ENCODE measurements at regions not wholly inside any gene's neighbourhood (a gene's known extent, or its start where the extent isn't known, plus 50 kb on each side); places are given as distances from the start of the nearest gene placed in this dataset.

DNA sequence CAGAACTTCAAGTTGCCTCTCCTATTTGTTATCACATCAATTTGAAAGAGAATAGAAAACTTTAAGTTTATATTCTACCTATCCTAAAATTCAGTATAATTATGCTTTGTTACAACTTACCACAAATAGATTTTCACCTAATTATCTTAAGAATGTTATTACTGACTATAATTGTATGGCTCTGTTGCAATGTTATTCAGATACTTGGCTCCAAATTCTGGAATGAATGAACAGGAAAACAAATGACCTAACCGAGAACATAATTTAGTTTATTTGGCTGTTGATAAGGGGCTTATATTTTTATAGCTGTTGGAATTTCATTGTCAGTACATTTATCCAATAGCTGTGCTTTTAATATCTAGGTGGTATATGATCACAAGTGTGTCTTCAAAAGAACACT, 173.2 kb upstream of the GULP1 start:
- Mint-ChIP-seq H3K4me1 (ENCODE audit: low read depth, unreplicated experiment) (no peaks in the 10 kb centered on the region), H3K27ac (ENCODE audit: unreplicated experiment) (no peak overlapping the region), H3K27me3 (ENCODE audit: insufficient read depth, unreplicated experiment) (peaks cover 4% of the 10 kb centered on the region), H3K36me3 (ENCODE audit: insufficient read depth, unreplicated experiment) (peaks cover 6% of the 10 kb centered on the region), H3K9me3 (ENCODE audit: unreplicated experiment) (no peaks in the 10 kb centered on the region), H3K4me3 (ENCODE audit: unreplicated experiment) (no peak overlapping the region)
- TF ChIP-seq, protein P1, sequence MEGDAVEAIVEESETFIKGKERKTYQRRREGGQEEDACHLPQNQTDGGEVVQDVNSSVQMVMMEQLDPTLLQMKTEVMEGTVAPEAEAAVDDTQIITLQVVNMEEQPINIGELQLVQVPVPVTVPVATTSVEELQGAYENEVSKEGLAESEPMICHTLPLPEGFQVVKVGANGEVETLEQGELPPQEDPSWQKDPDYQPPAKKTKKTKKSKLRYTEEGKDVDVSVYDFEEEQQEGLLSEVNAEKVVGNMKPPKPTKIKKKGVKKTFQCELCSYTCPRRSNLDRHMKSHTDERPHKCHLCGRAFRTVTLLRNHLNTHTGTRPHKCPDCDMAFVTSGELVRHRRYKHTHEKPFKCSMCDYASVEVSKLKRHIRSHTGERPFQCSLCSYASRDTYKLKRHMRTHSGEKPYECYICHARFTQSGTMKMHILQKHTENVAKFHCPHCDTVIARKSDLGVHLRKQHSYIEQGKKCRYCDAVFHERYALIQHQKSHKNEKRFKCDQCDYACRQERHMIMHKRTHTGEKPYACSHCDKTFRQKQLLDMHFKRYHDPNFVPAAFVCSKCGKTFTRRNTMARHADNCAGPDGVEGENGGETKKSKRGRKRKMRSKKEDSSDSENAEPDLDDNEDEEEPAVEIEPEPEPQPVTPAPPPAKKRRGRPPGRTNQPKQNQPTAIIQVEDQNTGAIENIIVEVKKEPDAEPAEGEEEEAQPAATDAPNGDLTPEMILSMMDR (IDR thresholded peaks at IDR 0.05; ENCODE audit: insufficient read depth in 1 of 2, low read depth in 1 of 2, low read length in 1 of 2, severe bottlenecking in 1 of 2, unreplicated experiment in 1 of 2), result no peak
- no TSS peak for BruUV-seq (replicated peaks)
- Histone ChIP-seq H3K9me3 (no peaks in the 10 kb centered on the region), H3K27me3 (replicated peaks; ENCODE audit: control insufficient read depth, insufficient read depth, low read length) (no peaks in the 10 kb centered on the region), H3K36me3 (ENCODE audit: control insufficient read depth, insufficient read depth, low read length) (no peaks in the 10 kb centered on the region), H3K4me3 (ENCODE audit: low read depth, low read length) (no peak overlapping the region), H3K4me1 (no peaks in the 10 kb centered on the region)
- ChIA-PET POLR2A (no interaction called here), CTCF (no interaction called here)
- intact Hi-C loops (cut with micrococcal nuclease; ENCODE audit: unreplicated experiment), result no loop called here
- no peak for DNase-seq

DNA sequence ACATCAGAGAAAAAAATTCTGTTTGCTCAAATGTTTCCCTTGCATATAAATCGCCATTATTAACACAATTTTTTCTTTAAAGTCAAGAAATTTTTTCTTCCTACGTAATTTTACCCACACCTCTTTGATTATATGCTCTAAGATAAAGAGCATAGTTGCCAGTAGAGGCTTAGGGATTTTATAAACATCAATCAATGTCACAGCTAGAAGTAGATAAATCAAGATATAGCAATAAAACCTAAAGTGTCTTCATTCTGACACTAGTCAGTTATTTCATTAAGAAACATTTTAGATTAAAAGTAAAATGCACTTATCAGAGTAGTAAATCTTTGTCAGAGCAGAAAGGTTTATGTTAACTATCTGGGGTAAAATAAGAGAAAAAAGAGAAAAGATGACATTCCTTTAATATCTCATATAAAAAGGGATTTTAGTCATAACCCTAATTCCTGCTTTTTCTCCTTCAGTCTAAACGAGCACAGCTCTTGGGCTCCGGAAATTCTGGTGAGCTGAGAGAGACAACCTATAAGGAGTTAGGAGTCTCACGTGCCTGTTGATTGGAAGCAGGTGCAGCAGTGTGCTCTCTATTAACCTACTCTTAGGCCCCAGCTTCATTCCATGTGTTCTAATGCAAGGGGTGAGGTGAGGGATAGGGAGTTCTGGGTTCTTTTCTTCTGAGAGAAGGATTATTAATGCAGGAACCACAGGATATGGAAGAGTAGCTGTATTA, 172.4 kb upstream of the GULP1 start:
- Histone ChIP-seq H3K4me3 (ENCODE audit: low read depth, low read length) (no peak overlapping the region), H3K9me3 (no peaks in the 10 kb centered on the region), H3K36me3 (ENCODE audit: control insufficient read depth, insufficient read depth, low read length) (no peaks in the 10 kb centered on the region), H3K4me1 (no peaks in the 10 kb centered on the region), H3K27me3 (replicated peaks; ENCODE audit: control insufficient read depth, insufficient read depth, low read length) (no peaks in the 10 kb centered on the region)
- H3K4me1 Mint-ChIP-seq (ENCODE audit: low read depth, unreplicated experiment), result no peaks in the 10 kb centered on the region
- no peaks in the 10 kb centered on the region for H3K9me3 Mint-ChIP-seq (ENCODE audit: unreplicated experiment)
- intact Hi-C loops (cut with micrococcal nuclease; ENCODE audit: unreplicated experiment), result no loop called here
- H3K36me3 Mint-ChIP-seq (ENCODE audit: insufficient read depth, unreplicated experiment), result peaks cover 6% of the 10 kb centered on the region
- no peak overlapping the region for H3K4me3 Mint-ChIP-seq (ENCODE audit: unreplicated experiment)
- no peak overlapping the region for H3K27ac Mint-ChIP-seq (ENCODE audit: unreplicated experiment)
- H3K27me3 Mint-ChIP-seq (ENCODE audit: insufficient read depth, unreplicated experiment), result peaks cover 4% of the 10 kb centered on the region
- POLR2A ChIA-PET, result no interaction called here
- no TSS peak for BruUV-seq (replicated peaks)
- CTCF ChIA-PET, result no interaction called here
- no peak for DNase-seq
- TF ChIP-seq, protein P1 (IDR thresholded peaks at IDR 0.05; ENCODE audit: insufficient read depth in 1 of 2, low read depth in 1 of 2, low read length in 1 of 2, severe bottlenecking in 1 of 2, unreplicated experiment in 1 of 2), result no peak

DNA sequence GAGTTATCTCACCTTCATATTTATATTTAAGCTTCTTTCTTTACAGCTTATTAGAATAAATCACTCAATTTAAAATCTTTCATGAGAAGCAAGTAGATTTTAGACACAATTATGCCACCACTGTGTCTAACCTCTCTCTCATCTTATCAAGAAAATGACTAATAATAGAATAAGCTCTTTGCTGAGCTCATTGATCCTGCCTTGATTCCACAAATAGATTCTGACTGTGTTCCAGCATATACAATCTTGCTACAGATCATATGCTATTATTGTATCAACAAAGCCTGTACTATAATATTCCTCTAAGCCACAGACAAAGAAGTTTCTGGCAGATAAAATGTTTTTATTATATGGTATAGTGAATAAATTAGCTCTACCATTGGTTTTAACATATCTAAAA, 168.7 kb upstream of the GULP1 start:
- Histone ChIP-seq H3K4me3 (ENCODE audit: low read depth, low read length) (no peak overlapping the region), H3K4me1 (no peaks in the 10 kb centered on the region), H3K36me3 (ENCODE audit: control insufficient read depth, insufficient read depth, low read length) (no peaks in the 10 kb centered on the region), H3K27me3 (replicated peaks; ENCODE audit: control insufficient read depth, insufficient read depth, low read length) (no peaks in the 10 kb centered on the region), H3K9me3 (no peaks in the 10 kb centered on the region)
- H3K27ac Mint-ChIP-seq (ENCODE audit: unreplicated experiment), result no peak overlapping the region
- H3K4me1 Mint-ChIP-seq (ENCODE audit: low read depth, unreplicated experiment), result no peaks in the 10 kb centered on the region
- peaks cover 6% of the 10 kb centered on the region for H3K36me3 Mint-ChIP-seq (ENCODE audit: insufficient read depth, unreplicated experiment)
- H3K27me3 Mint-ChIP-seq (ENCODE audit: insufficient read depth, unreplicated experiment), result peaks cover 4% of the 10 kb centered on the region
- intact Hi-C loops (cut with micrococcal nuclease; ENCODE audit: unreplicated experiment), result no loop called here
- no peaks in the 10 kb centered on the region for H3K9me3 Mint-ChIP-seq (ENCODE audit: unreplicated experiment)
- POLR2A ChIA-PET, result no interaction called here
- TF ChIP-seq, protein P1 (IDR thresholded peaks at IDR 0.05; ENCODE audit: insufficient read depth in 1 of 2, low read depth in 1 of 2, low read length in 1 of 2, severe bottlenecking in 1 of 2, unreplicated experiment in 1 of 2), result no peak
- CTCF ChIA-PET, result no interaction called here
- BruUV-seq (replicated peaks), result no TSS peak
- peak overlapping the region; percentile 44 for H3K4me3 Mint-ChIP-seq (ENCODE audit: unreplicated experiment)
- no peak for DNase-seq
